Gastrocnemius medialis (tissue), 4 donors: ENCODE measurements at regions not wholly inside any gene's neighbourhood (a gene's known extent, or its start where the extent isn't known, plus 50 kb on each side); places are given as distances from the start of the nearest gene placed in this dataset.

Experiments
- ATAC-seq, 2 donors: fragments of 150-250 bp; one replicate each; pipeline ENCODE4 v1.9.1; 2016
- DNase-seq, 2 donors: peaks; one replicate each; pipeline ENCODE4 v3.0.0-alpha.2; 2019
- H3K27ac ChIP-seq, 4 donors: fragments of 200-600 bp; sonication (generic); 1 replicate in 1 of 4; 2 replicates in 3 of 4; pipeline ENCODE4 v1.5.1; 2016 to 2018; ENCODE audit warnings: mild to moderate bottlenecking in 2 of 4, moderate library complexity in 1 of 4
- H3K27me3 ChIP-seq, 3 donors: fragments of 200-600 bp; sonication (generic) in 2 of 3; 1 replicate in 1 of 3; 2 replicates in 2 of 3; pipeline versions ENCODE4 v1.5.1 to v1.6.0; 2016 to 2019; ENCODE audit warnings: mild to moderate bottlenecking in 1 of 3, moderate library complexity in 1 of 3
- H3K36me3 ChIP-seq, 2 donors: fragments of 200-600 bp; sonication (generic) in 1 of 2; one replicate each; pipeline ENCODE4 v1.5.1; 2017 to 2018
- H3K4me1 ChIP-seq, 2 donors: fragments of 200-600 bp; sonication (generic) in 1 of 2; one replicate each; pipeline ENCODE4 v1.5.1; 2016 to 2017; ENCODE audit warnings: mild to moderate bottlenecking in 2 of 2
- H3K4me3 ChIP-seq, 4 donors: fragments of 200-600 bp; sonication (generic) in 3 of 4; 1 replicate in 1 of 4; 2 replicates in 3 of 4; pipeline ENCODE4 v1.5.1; 2016 to 2019; ENCODE audit warnings: mild to moderate bottlenecking in 2 of 4
- H3K9me3 ChIP-seq, 3 donors: fragments of 200-600 bp; sonication (generic) in 2 of 3; 1 replicate in 1 of 3; 2 replicates in 2 of 3; pipeline ENCODE4 v1.5.1; 2016 to 2019
- CTCF ChIP-seq, 5 experiments: fragments of 450-650 bp in 3 of 5; fragments of 200-600 bp in 2 of 5; sonication (generic) in 2 of 5; IDR thresholded peaks in 4 of 5; conservative IDR thresholded peaks in 1 of 5; 1 replicate in 4 of 5; 2 replicates in 1 of 5; pipeline ENCODE4 v1.5.1; 2016 to 2019; ENCODE audit warnings: antibody characterized with exemption in 5 of 5, mild to moderate bottlenecking in 3 of 5, moderate library complexity in 3 of 5
- POLR2A ChIP-seq, 2 donors: fragments of 450-650 bp; IDR thresholded peaks; one replicate each; pipeline ENCODE4 v1.6.1; 2017; ENCODE audit warnings: antibody characterized with exemption in 2 of 2, mild to moderate bottlenecking in 2 of 2, moderate library complexity in 2 of 2
- in situ Hi-C, 4 donors: fragments of 200-750 bp; cut with MboI; loops; one replicate each; pipeline versions ENCODE4 v1.15.0 to v1.8.0; 2017; ENCODE audit warnings: low sequenced_read_pairs in 4 of 4
- intact Hi-C: fragments of 100-400 bp; cut with DNase I; formaldehyde crosslinking; loops from one replicate; pipeline ENCODE4 v1.15.1; 2023; ENCODE audit warnings: low total_unique reads

- intact Hi-C loops: no loop called here
These were observed 56.4 kb upstream of the STK38L start for GRCh38 chr12:27187697-27188096.

GRCh38 chr12:27190761-27191160 lies 53.3 kb upstream of the STK38L start:
- Histone ChIP-seq H3K27ac (no peak overlapping the region), H3K9me3 (no peaks in the 10 kb centered on the region), H3K4me1 (peaks cover 0 to 8% of the 10 kb centered on the region in 2 donors), H3K36me3 (no peaks in the 10 kb centered on the region), H3K4me3 (no peak overlapping the region), H3K27me3 (no peaks in the 10 kb centered on the region)
- no peak for TF ChIP-seq CTCF (IDR thresholded peaks at IDR 0.05 in 4 of 5, conservative IDR thresholded peaks at IDR 0.05 in 1 of 5)
- TF ChIP-seq POLR2A (IDR thresholded peaks at IDR 0.05): no peak
- in situ Hi-C loops (no loop called here), intact Hi-C loops (no loop called here)
- no peak for DNase-seq
- ATAC-seq: no peak

More at GRCh38 chr12:27187697-27188096, 56.4 kb upstream of the STK38L start:
- TF ChIP-seq POLR2A (IDR thresholded peaks at IDR 0.05) (no peak), CTCF (IDR thresholded peaks at IDR 0.05 in 4 of 5, conservative IDR thresholded peaks at IDR 0.05 in 1 of 5) (no peak)
- H3K4me3 ChIP-seq: no peak overlapping the region
- DNase-seq: no peak
- in situ Hi-C loops: no loop called here
- H3K27me3 ChIP-seq: no peaks in the 10 kb centered on the region
- H3K27ac ChIP-seq: no peak overlapping the region
- no peaks in the 10 kb centered on the region for H3K9me3 ChIP-seq
- H3K4me1 ChIP-seq: no peaks in the 10 kb centered on the region
- no peaks in the 10 kb centered on the region for H3K36me3 ChIP-seq
- ATAC-seq: no peak

GRCh38 chr12:27191531-27191930 lies 52.6 kb upstream of the STK38L start:
- intact Hi-C loops: no loop called here
- no peaks in the 10 kb centered on the region for H3K36me3 ChIP-seq
- H3K4me1 ChIP-seq: peaks cover 0 to 8% of the 10 kb centered on the region in 2 donors
- H3K27me3 ChIP-seq: no peaks in the 10 kb centered on the region
- no peak overlapping the region for H3K27ac ChIP-seq
- DNase-seq: no peak
- in situ Hi-C loops: no loop called here
- H3K9me3 ChIP-seq: no peaks in the 10 kb centered on the region
- ATAC-seq: no peak
- TF ChIP-seq CTCF (IDR thresholded peaks at IDR 0.05 in 4 of 5, conservative IDR thresholded peaks at IDR 0.05 in 1 of 5) (no peak), POLR2A (IDR thresholded peaks at IDR 0.05) (no peak)
- no peak overlapping the region for H3K4me3 ChIP-seq

- DNase-seq (no peak), ATAC-seq (no peak)
- TF ChIP-seq CTCF (IDR thresholded peaks at IDR 0.05 in 4 of 5, conservative IDR thresholded peaks at IDR 0.05 in 1 of 5) (no peak), POLR2A (IDR thresholded peaks at IDR 0.05) (no peak)
- in situ Hi-C loops (no loop called here), intact Hi-C loops (no loop called here)
- Histone ChIP-seq H3K27me3 (no peaks in the 10 kb centered on the region), H3K27ac (no peak overlapping the region), H3K36me3 (no peaks in the 10 kb centered on the region), H3K9me3 (no peaks in the 10 kb centered on the region), H3K4me1 (peaks cover 0 to 8% of the 10 kb centered on the region in 2 donors), H3K4me3 (no peak overlapping the region)
These were observed 51.8 kb upstream of the STK38L start for GRCh38 chr12:27192118-27192802.

- Histone ChIP-seq H3K4me3 (no peak overlapping the region), H3K9me3 (no peaks in the 10 kb centered on the region), H3K4me1 (peaks cover 0 to 8% of the 10 kb centered on the region in 2 donors), H3K27me3 (no peaks in the 10 kb centered on the region), H3K36me3 (no peaks in the 10 kb centered on the region), H3K27ac (no peak overlapping the region)
- ATAC-seq (no peak), DNase-seq (no peak)
- intact Hi-C loops (no loop called here), in situ Hi-C loops (no loop called here)
- no peak for TF ChIP-seq POLR2A (IDR thresholded peaks at IDR 0.05)
- TF ChIP-seq CTCF (IDR thresholded peaks at IDR 0.05 in 4 of 5, conservative IDR thresholded peaks at IDR 0.05 in 1 of 5): no peak
These were observed 51.0 kb upstream of the STK38L start for GRCh38 chr12:27193106-27193505.
